HFF-Myc (cell line): ENCODE measurements at regions not wholly inside any gene's neighbourhood (a gene's known extent, or its start where the extent isn't known, plus 50 kb on each side); places are given as distances from the start of the nearest gene placed in this dataset.

Experiments used
- DNase-seq: peaks from one replicate; pipeline ENCODE4 v3.0.0-alpha.2; 2011; ENCODE audit warnings: low read depth; ENCODE audit errors: extremely low read depth
- H3K4me3 ChIP-seq: replicated peaks from 2 replicates; pipeline ENCODE4 v1.5.1; 2011; ENCODE audit warnings: low read depth, mild to moderate bottlenecking, control low read depth, low read length
- TF ChIP-seq, protein P1 (sequence below): IDR thresholded peaks from 2 replicates; pipeline ENCODE4 v1.5.1; 2012; ENCODE audit warnings: mild to moderate bottlenecking, low read depth, low read length, control low read depth; ENCODE audit errors: missing control alignments

DNA sequence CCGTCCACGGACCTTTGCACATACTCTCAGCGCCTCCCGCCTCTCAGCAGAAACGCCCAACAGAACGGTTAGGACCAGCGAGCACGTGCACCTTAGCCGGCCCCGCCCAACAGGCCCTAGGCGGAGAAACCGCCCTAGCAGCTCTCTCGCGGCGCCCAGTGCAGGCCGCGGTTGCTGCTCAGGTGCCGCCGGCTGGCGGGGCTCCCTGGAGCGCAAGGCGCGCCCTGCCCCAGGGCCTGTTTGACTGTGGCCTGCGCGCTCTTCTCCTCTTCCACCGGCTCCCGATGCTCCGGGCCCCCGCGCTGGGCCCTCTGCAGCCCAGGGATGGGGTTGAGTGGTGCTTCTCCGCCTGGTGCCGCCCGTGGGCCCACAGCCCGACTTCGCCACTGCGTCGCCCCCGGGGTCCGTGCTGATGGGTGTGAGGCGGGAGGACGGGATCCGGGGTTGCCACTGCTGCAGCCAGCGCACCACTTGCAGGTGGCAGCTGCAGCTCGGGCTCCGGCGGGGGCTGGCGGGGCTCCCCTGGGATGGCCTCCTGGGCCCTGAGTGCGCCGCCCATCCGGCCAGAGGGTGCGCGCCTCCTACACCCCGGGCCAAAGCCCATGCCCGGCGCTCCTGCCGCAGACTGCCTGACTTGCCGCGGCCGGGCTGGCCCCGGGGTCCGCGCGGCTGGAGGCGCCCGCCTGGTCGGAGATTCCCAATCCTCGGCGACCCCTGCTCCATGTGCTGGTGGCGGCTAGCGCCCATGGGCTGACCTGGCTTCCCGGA is 1889.4 kb upstream of the CDH9 start:
- DNase-seq, result no peak
- TF ChIP-seq, protein P1, sequence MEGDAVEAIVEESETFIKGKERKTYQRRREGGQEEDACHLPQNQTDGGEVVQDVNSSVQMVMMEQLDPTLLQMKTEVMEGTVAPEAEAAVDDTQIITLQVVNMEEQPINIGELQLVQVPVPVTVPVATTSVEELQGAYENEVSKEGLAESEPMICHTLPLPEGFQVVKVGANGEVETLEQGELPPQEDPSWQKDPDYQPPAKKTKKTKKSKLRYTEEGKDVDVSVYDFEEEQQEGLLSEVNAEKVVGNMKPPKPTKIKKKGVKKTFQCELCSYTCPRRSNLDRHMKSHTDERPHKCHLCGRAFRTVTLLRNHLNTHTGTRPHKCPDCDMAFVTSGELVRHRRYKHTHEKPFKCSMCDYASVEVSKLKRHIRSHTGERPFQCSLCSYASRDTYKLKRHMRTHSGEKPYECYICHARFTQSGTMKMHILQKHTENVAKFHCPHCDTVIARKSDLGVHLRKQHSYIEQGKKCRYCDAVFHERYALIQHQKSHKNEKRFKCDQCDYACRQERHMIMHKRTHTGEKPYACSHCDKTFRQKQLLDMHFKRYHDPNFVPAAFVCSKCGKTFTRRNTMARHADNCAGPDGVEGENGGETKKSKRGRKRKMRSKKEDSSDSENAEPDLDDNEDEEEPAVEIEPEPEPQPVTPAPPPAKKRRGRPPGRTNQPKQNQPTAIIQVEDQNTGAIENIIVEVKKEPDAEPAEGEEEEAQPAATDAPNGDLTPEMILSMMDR, result no peak
- no peak overlapping the region for H3K4me3 ChIP-seq

DNA sequence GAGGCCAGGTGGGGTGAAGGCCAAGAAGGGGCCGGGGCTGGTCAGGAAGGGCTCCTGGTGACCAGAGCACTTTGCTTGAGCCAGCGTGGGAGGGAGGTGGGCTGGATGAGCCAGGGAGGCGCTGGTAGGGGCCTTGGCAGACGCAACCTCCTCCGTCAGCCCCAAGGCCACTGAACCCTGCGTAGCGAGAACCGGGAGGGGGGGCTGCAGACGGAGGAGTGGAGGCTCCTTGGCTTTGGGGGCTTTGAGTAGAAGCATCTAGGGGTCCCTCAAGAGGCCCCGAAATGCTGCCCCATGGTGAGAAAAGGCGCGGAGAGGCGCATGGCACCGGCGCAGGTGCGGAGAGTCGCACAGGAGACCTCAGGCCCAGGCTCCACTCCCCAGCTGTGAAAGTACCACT is 1888.0 kb upstream of the CDH9 start:
- no peak for DNase-seq
- H3K4me3 ChIP-seq, result no peak overlapping the region
- TF ChIP-seq, protein P1, result no peak

DNA sequence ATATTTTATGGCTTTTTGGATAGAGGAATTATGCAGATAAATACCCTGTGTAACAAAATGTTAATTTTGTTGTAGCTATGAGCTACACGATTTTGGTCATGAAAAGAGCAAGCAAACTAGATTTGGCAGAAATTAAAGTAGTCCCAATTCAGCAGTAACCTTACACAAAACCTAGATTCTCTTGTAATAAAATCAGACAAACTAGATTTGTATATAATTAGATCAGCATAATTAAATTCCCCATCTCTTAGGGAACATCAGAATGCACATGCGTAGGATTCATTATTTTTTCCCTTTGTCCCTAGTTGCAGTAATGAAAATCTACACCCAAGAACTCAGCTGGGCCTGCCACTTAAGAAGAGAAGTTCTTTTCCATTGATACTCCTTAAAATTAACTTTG is 1879.2 kb upstream of the CDH9 start:
- no peak for DNase-seq
- no peak overlapping the region for H3K4me3 ChIP-seq
- TF ChIP-seq, protein P1, result no peak

DNA sequence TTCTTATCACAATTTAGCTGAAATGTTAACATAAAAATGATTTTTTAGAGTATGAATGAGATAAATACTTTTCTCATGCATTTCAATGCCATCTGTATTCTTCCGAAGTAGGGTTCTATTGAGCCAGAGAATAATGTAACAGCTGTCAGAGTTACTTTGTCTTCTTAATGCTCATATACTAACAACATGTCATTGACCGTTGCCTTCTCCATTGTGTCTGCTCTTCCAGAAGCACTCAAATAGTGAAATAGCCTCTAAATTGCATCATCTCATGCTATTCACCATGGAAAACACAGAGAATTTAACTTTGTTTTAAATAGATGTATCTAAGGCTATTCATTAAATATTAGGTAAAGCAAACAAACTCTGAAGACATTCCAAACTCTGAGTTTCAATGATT is 1875.9 kb upstream of the CDH9 start:
- DNase-seq, result no peak
- TF ChIP-seq, protein P1, result no peak
- H3K4me3 ChIP-seq, result no peak overlapping the region

DNA sequence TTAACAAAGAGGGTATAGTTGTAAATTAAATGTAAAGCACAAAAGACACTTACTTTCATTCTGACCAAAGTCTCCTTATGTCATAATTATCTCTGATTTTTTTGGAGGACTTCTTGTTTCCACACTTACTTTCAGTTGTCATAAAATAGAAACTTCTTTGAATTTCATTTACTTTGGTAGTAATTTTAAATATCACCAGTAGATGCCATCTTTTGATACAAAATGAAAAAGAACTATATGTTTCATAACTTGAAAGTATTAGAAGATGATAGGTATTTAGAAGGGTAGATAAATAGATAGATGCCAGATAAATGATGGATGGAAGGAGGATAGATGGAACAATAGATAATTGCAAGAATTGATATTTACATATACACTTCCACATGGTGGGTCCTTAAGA is 1865.3 kb upstream of the CDH9 start:
- TF ChIP-seq, protein P1, result no peak
- no peak overlapping the region for H3K4me3 ChIP-seq
- DNase-seq, result no peak

DNA sequence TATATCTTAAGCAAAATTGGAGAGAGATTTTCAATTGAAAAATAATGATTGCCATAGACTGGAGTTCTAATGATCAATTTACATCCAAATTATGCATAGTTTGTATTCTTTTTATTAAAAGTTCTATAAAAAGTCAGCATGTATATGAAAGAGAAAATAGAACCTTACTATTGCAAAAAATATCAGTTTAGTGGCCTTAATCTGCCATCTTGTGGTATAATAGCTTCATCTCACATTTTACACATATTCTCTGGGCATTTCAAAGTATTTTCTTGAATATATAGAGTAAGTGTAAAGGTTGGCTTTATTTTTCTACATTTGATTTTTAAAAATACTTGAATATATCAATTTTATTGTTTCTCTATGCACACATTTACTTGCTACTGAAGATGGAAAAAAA is 1858.6 kb upstream of the CDH9 start:
- TF ChIP-seq, protein P1, result no peak
- no peak for DNase-seq
- no peak overlapping the region for H3K4me3 ChIP-seq

DNA sequence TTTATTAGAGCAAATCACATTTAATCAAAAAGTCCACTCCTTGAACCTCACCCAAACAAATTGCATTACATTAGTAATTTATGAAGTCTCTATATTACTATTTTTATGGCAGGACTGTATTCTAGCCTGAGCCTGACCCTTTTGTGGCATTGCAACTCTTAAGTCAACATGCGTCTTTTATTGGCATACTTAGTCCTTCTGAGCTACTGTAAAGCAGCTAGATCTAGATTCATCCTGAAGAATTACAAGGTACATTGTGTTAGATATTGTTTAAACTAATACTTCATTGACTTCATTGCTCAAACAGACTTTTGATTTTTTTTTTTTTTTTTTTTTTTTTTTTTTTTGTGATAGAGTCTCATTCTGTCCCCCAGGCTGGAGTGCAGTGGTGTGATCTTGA is 1842.5 kb upstream of the CDH9 start:
- H3K4me3 ChIP-seq, result no peak overlapping the region
- no peak for DNase-seq
- TF ChIP-seq, protein P1, result no peak
